ENCODE measurements at regions not wholly inside any gene's neighbourhood (a gene's known extent, or its start where the extent isn't known, plus 50 kb on each side); places are given as distances from the start of the nearest gene placed in this dataset.

GRCh38 chr5:74290634-74291241, 349.8 kb downstream of the ENC1 start:
- DNase-seq (ENCODE audit: low read depth), result no peak

- DNase-seq (ENCODE audit: low read depth), result no peak
Measured at GRCh38 chr5:74289691-74290090, 350.8 kb downstream of the ENC1 start.

- no peak for DNase-seq (ENCODE audit: low read depth)
Measured at GRCh38 chr5:74289238-74289637, 351.3 kb downstream of the ENC1 start.

- DNase-seq (ENCODE audit: low read depth), result peak; percentile 51
Measured at GRCh38 chr5:74288448-74289108, 351.9 kb downstream of the ENC1 start.

- no peak for DNase-seq (ENCODE audit: low read depth)
Measured at GRCh38 chr5:74288038-74288437, 352.5 kb downstream of the ENC1 start.

GRCh38 chr5:74286734-74287695, 353.5 kb downstream of the ENC1 start:
- no peak for DNase-seq (ENCODE audit: low read depth)

GRCh38 chr5:74285675-74286280, 354.8 kb downstream of the ENC1 start:
- peak; percentile 15 for DNase-seq (ENCODE audit: low read depth)

- DNase-seq (ENCODE audit: low read depth), result no peak
Measured at GRCh38 chr5:74282490-74282889, 358.0 kb downstream of the ENC1 start.

- peak; percentile 68 for DNase-seq (ENCODE audit: low read depth)
Measured at GRCh38 chr5:74281166-74281565, 359.4 kb downstream of the ENC1 start.

GRCh38 chr5:74280306-74280705, 360.2 kb downstream of the ENC1 start:
- DNase-seq (ENCODE audit: low read depth), result no peak

GRCh38 chr5:74279244-74279643, 361.3 kb downstream of the ENC1 start:
- peak; percentile 65 for DNase-seq (ENCODE audit: low read depth)

GRCh38 chr5:74277418-74277817, 363.1 kb downstream of the ENC1 start:
- DNase-seq (ENCODE audit: low read depth), result no peak

GRCh38 chr5:74275171-74275992, 365.1 kb downstream of the ENC1 start:
- no peak for DNase-seq (ENCODE audit: low read depth)

- DNase-seq (ENCODE audit: low read depth), result no peak
Measured at GRCh38 chr5:74274326-74274725, 366.2 kb downstream of the ENC1 start.

- no peak for DNase-seq (ENCODE audit: low read depth)
Measured at GRCh38 chr5:74272831-74273451, 367.6 kb downstream of the ENC1 start.

GRCh38 chr5:74272024-74272775, 368.3 kb downstream of the ENC1 start:
- peak; percentile 22 for DNase-seq (ENCODE audit: low read depth)

- DNase-seq (ENCODE audit: low read depth), result no peak
Measured at GRCh38 chr5:74268297-74268696, 372.2 kb downstream of the ENC1 start.

GRCh38 chr5:74266836-74267235, 373.7 kb downstream of the ENC1 start:
- DNase-seq (ENCODE audit: low read depth), result no peak

- no peak for DNase-seq (ENCODE audit: low read depth)
Measured at GRCh38 chr5:74266132-74266531, 374.4 kb downstream of the ENC1 start.
